ENCODE measurements at regions not wholly inside any gene's neighbourhood (a gene's known extent, or its start where the extent isn't known, plus 50 kb on each side); places are given as distances from the start of the nearest gene placed in this dataset.

- TF ChIP-seq CTCF (IDR thresholded peaks at IDR 0.05) (no peak), ZFP36 (IDR thresholded peaks at IDR 0.05; ENCODE audit: borderline replicate concordance, partially characterized antibody) (no peak)
Measured at GRCh38 chr6:22779062-22779461, 209.7 kb downstream of the HDGFL1 start.

Data from A549 (cell line).